Left ventricle myocardium inferior (tissue), 1 donor: ENCODE measurements at regions not wholly inside any gene's neighbourhood (a gene's known extent, or its start where the extent isn't known, plus 50 kb on each side); places are given as distances from the start of the nearest gene placed in this dataset.

Source experiments
- DNase-seq: peaks from one replicate; pipeline ENCODE4 v3.0.0-alpha.2; 2020
- H3K27ac ChIP-seq: fragments of 200-600 bp; replicated peaks from 2 replicates; pipeline ENCODE4 v1.8.0; 2021
- H3K27me3 ChIP-seq: fragments of 200-600 bp; 2 replicates; pipeline ENCODE4 v1.8.0; 2021; ENCODE audit warnings: low read depth
- H3K36me3 ChIP-seq: fragments of 200-600 bp; 2 replicates; pipeline ENCODE4 v1.8.0; 2021
- H3K4me1 ChIP-seq: fragments of 200-600 bp; 2 replicates; pipeline ENCODE4 v1.8.0; 2021
- H3K4me3 ChIP-seq: fragments of 200-600 bp; 2 replicates; pipeline ENCODE4 v1.8.0; 2021; ENCODE audit warnings: mild to moderate bottlenecking, moderate library complexity
- H3K9me3 ChIP-seq: fragments of 200-600 bp; replicated peaks from 2 replicates; pipeline ENCODE4 v1.8.0; 2021
- intact Hi-C: fragments of 100-400 bp; cut with micrococcal nuclease; formaldehyde crosslinking; loops from one replicate; pipeline ENCODE4 v1.11.0; 2022
- TF ChIP-seq, protein P1 (sequence below): fragments of 200-600 bp; IDR thresholded peaks from 2 replicates; pipeline ENCODE4 v1.8.0; 2021; ENCODE audit warnings: antibody characterized with exemption, mild to moderate bottlenecking, borderline replicate concordance
- donor health status: DM: no; HTN: yes; CAD: no; lungs with severe emphysema.

- H3K9me3 ChIP-seq: peaks cover 6% of the 10 kb centered on the region
- intact Hi-C loops: no loop called here
- H3K27ac ChIP-seq: no peak overlapping the region
- H3K36me3 ChIP-seq: no peaks in the 10 kb centered on the region
- no peak for DNase-seq
- no peak overlapping the region for H3K4me3 ChIP-seq
- TF ChIP-seq, protein P1, sequence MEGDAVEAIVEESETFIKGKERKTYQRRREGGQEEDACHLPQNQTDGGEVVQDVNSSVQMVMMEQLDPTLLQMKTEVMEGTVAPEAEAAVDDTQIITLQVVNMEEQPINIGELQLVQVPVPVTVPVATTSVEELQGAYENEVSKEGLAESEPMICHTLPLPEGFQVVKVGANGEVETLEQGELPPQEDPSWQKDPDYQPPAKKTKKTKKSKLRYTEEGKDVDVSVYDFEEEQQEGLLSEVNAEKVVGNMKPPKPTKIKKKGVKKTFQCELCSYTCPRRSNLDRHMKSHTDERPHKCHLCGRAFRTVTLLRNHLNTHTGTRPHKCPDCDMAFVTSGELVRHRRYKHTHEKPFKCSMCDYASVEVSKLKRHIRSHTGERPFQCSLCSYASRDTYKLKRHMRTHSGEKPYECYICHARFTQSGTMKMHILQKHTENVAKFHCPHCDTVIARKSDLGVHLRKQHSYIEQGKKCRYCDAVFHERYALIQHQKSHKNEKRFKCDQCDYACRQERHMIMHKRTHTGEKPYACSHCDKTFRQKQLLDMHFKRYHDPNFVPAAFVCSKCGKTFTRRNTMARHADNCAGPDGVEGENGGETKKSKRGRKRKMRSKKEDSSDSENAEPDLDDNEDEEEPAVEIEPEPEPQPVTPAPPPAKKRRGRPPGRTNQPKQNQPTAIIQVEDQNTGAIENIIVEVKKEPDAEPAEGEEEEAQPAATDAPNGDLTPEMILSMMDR: no peak
- peaks cover 39% of the 10 kb centered on the region for H3K27me3 ChIP-seq
- H3K4me1 ChIP-seq: no peaks in the 10 kb centered on the region
Measured at GRCh38 chr10:117710181-117710798, 167.7 kb downstream of the EMX2 start.

- no peak overlapping the region for H3K27ac ChIP-seq
- TF ChIP-seq, protein P1: no peak
- H3K4me1 ChIP-seq: no peaks in the 10 kb centered on the region
- H3K4me3 ChIP-seq: no peak overlapping the region
- DNase-seq: no peak
- intact Hi-C loops: no loop called here
- H3K9me3 ChIP-seq: peaks cover 17% of the 10 kb centered on the region
- H3K27me3 ChIP-seq: peaks cover 33% of the 10 kb centered on the region
- H3K36me3 ChIP-seq: no peaks in the 10 kb centered on the region
Measured at GRCh38 chr10:117716889-117717288, 174.3 kb downstream of the EMX2 start.

- H3K36me3 ChIP-seq: no peaks in the 10 kb centered on the region
- intact Hi-C loops: no loop called here
- peaks cover 21% of the 10 kb centered on the region for H3K9me3 ChIP-seq
- TF ChIP-seq, protein P1: no peak
- no peaks in the 10 kb centered on the region for H3K4me1 ChIP-seq
- DNase-seq: no peak
- H3K4me3 ChIP-seq: no peak overlapping the region
- H3K27me3 ChIP-seq: peaks cover 57% of the 10 kb centered on the region
- H3K27ac ChIP-seq: no peak overlapping the region
Measured at GRCh38 chr10:117718986-117719920, 176.7 kb downstream of the EMX2 start.

- TF ChIP-seq, protein P1: no peak
- no peaks in the 10 kb centered on the region for H3K36me3 ChIP-seq
- H3K27me3 ChIP-seq: peaks cover 67% of the 10 kb centered on the region
- intact Hi-C loops: no loop called here
- no peak overlapping the region for H3K4me3 ChIP-seq
- peaks cover 13% of the 10 kb centered on the region for H3K9me3 ChIP-seq
- no peaks in the 10 kb centered on the region for H3K4me1 ChIP-seq
- no peak overlapping the region for H3K27ac ChIP-seq
- DNase-seq: no peak
Measured at GRCh38 chr10:117720931-117721835, 178.6 kb downstream of the EMX2 start.

- Histone ChIP-seq H3K4me1 (no peaks in the 10 kb centered on the region), H3K27ac (no peak overlapping the region), H3K4me3 (no peak overlapping the region), H3K9me3 (peaks cover 13% of the 10 kb centered on the region), H3K27me3 (peaks cover 67% of the 10 kb centered on the region), H3K36me3 (no peaks in the 10 kb centered on the region)
- TF ChIP-seq, protein P1: no peak
- DNase-seq: no peak
- intact Hi-C loops: no loop called here
Measured at GRCh38 chr10:117721873-117722272, 179.3 kb downstream of the EMX2 start.
